Adrenal gland (tissue), 5 donors: ENCODE measurements at regions not wholly inside any gene's neighbourhood (a gene's known extent, or its start where the extent isn't known, plus 50 kb on each side); places are given as distances from the start of the nearest gene placed in this dataset.

Experiments
- POLR2A ChIP-seq, 2 donors: fragments of 450-650 bp; IDR thresholded peaks; one replicate each; pipeline ENCODE4 v1.6.1; 2017; ENCODE audit warnings: antibody characterized with exemption in 2 of 2, mild to moderate bottlenecking in 2 of 2, moderate library complexity in 1 of 2
- TF ChIP-seq, protein P1 (sequence below), 6 experiments: fragments of 450-650 bp in 4 of 6; fragments of 200-600 bp in 2 of 6; sonication (generic) in 1 of 6; IDR thresholded peaks; 1 replicate in 5 of 6; 2 replicates in 1 of 6; pipeline versions ENCODE4 v1.5.1 to v1.8.0; 2016 to 2021; ENCODE audit warnings: antibody characterized with exemption in 6 of 6, mild to moderate bottlenecking in 2 of 6, moderate library complexity in 1 of 6
- donor health status: DM: no; HTN: no; CAD: no.

DNA sequence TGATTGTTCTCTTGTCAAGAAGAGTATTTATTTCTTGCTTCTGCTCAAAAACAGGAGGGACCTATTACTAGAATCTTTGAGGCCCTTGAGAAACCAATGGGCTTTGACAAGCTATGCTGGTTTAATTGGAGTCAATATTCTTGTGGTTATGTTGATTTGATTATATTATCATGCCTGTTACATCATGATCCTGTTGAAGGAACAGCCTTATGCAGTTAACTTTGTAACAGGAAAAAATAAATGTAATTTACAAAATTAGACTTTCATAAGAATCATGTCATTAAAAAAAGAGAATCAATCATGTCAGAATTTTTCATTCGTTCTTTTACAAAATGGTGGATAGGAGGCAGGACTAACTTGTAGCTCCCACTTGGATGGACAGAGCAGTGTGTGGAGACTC, 386.1 kb upstream of the DDI1 start:
- TF ChIP-seq, protein P1, sequence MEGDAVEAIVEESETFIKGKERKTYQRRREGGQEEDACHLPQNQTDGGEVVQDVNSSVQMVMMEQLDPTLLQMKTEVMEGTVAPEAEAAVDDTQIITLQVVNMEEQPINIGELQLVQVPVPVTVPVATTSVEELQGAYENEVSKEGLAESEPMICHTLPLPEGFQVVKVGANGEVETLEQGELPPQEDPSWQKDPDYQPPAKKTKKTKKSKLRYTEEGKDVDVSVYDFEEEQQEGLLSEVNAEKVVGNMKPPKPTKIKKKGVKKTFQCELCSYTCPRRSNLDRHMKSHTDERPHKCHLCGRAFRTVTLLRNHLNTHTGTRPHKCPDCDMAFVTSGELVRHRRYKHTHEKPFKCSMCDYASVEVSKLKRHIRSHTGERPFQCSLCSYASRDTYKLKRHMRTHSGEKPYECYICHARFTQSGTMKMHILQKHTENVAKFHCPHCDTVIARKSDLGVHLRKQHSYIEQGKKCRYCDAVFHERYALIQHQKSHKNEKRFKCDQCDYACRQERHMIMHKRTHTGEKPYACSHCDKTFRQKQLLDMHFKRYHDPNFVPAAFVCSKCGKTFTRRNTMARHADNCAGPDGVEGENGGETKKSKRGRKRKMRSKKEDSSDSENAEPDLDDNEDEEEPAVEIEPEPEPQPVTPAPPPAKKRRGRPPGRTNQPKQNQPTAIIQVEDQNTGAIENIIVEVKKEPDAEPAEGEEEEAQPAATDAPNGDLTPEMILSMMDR (IDR thresholded peaks at IDR 0.05): no peak
- TF ChIP-seq POLR2A (IDR thresholded peaks at IDR 0.05): no peak
